ENCODE measurements at regions not wholly inside any gene's neighbourhood (a gene's known extent, or its start where the extent isn't known, plus 50 kb on each side); places are given as distances from the start of the nearest gene placed in this dataset.

DNA sequence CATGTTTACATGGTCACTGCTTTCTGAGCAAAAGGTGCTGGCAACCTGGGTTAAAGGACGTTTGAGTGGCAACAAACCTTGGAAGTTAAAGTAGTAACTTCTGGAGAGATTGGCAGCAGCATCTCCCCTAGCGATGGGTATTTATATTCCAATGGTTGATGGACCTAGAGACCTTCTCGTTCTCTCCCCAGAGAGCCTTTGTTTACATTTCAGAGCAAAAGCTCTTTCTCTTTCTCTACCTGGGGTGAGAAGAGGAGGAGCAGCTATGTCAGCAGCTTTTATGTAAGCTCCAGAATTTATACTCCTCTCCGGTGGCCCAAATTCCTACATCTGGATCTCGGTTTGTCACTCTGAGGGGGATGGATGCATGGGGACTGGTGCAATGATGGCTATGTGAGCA is 213.7 kb upstream of the ARL4C start:
- Histone ChIP-seq H3K9me3 (ENCODE audit: control insufficient read depth, insufficient read depth, low read depth, low read length) (no peaks in the 10 kb centered on the region), H3K27me3 (ENCODE audit: control insufficient read depth, insufficient read depth, low read length) (no peaks in the 10 kb centered on the region), H3K79me2 (ENCODE audit: control insufficient read depth, insufficient read depth, low read length) (no peaks in the 10 kb centered on the region), H3K4me1 (ENCODE audit: control insufficient read depth, extremely low read depth, insufficient read depth, low read length) (no peaks in the 10 kb centered on the region), H4K20me1 (ENCODE audit: control insufficient read depth, extremely low read depth, insufficient read depth, low read length) (no peaks in the 10 kb centered on the region), H3K4me3 (replicated peaks in 1 of 4; ENCODE audit: control extremely low read depth in 1 of 4, insufficient read depth in 1 of 4, low read depth in 3 of 4, low read length in 4 of 4) (no peak overlapping the region), H3K27ac (ENCODE audit: insufficient read depth, low read length) (no peak overlapping the region), H3K4me2 (ENCODE audit: extremely low read depth, insufficient read depth, low read length) (no peak overlapping the region), H3K36me3 (ENCODE audit: control insufficient read depth, insufficient read depth, low read length) (no peaks in the 10 kb centered on the region), H2AFZ (ENCODE audit: low read length) (no peak overlapping the region), H3K9ac (ENCODE audit: insufficient read depth, low read length) (no peak overlapping the region)
- no peak for DNase-seq (ENCODE audit: low read depth in 2 of 2)
- TF ChIP-seq EZH2 (IDR thresholded peaks at IDR 0.05; ENCODE audit: low read length, missing control alignments), result no peak
- TF ChIP-seq, protein P1, sequence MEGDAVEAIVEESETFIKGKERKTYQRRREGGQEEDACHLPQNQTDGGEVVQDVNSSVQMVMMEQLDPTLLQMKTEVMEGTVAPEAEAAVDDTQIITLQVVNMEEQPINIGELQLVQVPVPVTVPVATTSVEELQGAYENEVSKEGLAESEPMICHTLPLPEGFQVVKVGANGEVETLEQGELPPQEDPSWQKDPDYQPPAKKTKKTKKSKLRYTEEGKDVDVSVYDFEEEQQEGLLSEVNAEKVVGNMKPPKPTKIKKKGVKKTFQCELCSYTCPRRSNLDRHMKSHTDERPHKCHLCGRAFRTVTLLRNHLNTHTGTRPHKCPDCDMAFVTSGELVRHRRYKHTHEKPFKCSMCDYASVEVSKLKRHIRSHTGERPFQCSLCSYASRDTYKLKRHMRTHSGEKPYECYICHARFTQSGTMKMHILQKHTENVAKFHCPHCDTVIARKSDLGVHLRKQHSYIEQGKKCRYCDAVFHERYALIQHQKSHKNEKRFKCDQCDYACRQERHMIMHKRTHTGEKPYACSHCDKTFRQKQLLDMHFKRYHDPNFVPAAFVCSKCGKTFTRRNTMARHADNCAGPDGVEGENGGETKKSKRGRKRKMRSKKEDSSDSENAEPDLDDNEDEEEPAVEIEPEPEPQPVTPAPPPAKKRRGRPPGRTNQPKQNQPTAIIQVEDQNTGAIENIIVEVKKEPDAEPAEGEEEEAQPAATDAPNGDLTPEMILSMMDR (conservative IDR thresholded peaks at IDR 0.05 in 1 of 2, IDR thresholded peaks at IDR 0.05 in 1 of 2; ENCODE audit: low read depth in 1 of 2, low read length in 2 of 2), result no peak

DNA sequence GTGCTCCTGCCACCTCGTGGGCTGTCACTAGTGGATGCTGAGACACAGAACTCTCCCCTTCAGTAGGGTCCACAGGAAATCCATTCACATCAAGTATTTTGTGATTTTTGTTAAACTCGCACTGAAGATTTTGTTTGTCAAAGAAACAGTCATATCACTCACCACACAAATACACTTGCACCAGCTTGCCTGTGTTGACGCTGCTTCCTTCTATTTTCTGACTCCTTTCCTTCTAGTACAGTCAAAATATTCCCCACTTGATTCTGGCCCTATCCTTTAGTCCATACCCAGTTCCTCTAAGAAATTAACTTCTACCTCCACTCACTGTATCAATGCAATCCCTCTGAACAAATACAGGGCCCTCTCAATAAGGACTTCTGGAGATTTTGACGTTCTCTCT is 213.2 kb upstream of the ARL4C start:
- H3K4me2 ChIP-seq (ENCODE audit: extremely low read depth, insufficient read depth, low read length), result no peak overlapping the region
- no peak overlapping the region for H3K9ac ChIP-seq (ENCODE audit: insufficient read depth, low read length)
- H3K4me3 ChIP-seq (replicated peaks in 1 of 4; ENCODE audit: control extremely low read depth in 1 of 4, insufficient read depth in 1 of 4, low read depth in 3 of 4, low read length in 4 of 4), result no peak overlapping the region
- no peaks in the 10 kb centered on the region for H3K79me2 ChIP-seq (ENCODE audit: control insufficient read depth, insufficient read depth, low read length)
- no peaks in the 10 kb centered on the region for H3K27me3 ChIP-seq (ENCODE audit: control insufficient read depth, insufficient read depth, low read length)
- H3K9me3 ChIP-seq (ENCODE audit: control insufficient read depth, insufficient read depth, low read depth, low read length), result no peaks in the 10 kb centered on the region
- DNase-seq (ENCODE audit: low read depth in 2 of 2), result no peak
- no peaks in the 10 kb centered on the region for H3K4me1 ChIP-seq (ENCODE audit: control insufficient read depth, extremely low read depth, insufficient read depth, low read length)
- H3K36me3 ChIP-seq (ENCODE audit: control insufficient read depth, insufficient read depth, low read length), result no peaks in the 10 kb centered on the region
- no peaks in the 10 kb centered on the region for H4K20me1 ChIP-seq (ENCODE audit: control insufficient read depth, extremely low read depth, insufficient read depth, low read length)
- no peak overlapping the region for H2AFZ ChIP-seq (ENCODE audit: low read length)
- TF ChIP-seq, protein P1 (conservative IDR thresholded peaks at IDR 0.05 in 1 of 2, IDR thresholded peaks at IDR 0.05 in 1 of 2; ENCODE audit: low read depth in 1 of 2, low read length in 2 of 2), result no peak
- no peak for TF ChIP-seq EZH2 (IDR thresholded peaks at IDR 0.05; ENCODE audit: low read length, missing control alignments)
- H3K27ac ChIP-seq (ENCODE audit: insufficient read depth, low read length), result no peak overlapping the region

DNA sequence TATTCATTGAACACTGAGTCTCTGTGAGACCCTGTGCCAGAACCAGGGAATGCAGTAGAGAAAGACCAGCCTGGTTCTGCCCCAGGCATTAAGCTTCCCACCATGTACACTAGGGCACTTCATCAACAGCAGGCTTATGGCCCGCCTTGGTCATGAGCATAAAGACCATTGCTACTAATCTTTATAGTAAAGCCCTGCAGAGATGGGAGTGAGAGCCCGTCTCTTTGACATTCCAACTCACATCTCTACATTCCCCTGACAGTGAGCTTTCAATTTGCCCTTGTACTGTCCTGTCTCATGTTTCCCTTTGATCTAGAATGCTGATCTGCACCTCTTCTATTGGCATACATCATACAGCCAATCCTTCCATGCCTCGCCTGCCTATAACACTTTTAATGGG is 211.8 kb upstream of the ARL4C start:
- no peak overlapping the region for H3K27ac ChIP-seq (ENCODE audit: insufficient read depth, low read length)
- no peak overlapping the region for H3K4me2 ChIP-seq (ENCODE audit: extremely low read depth, insufficient read depth, low read length)
- no peaks in the 10 kb centered on the region for H3K27me3 ChIP-seq (ENCODE audit: control insufficient read depth, insufficient read depth, low read length)
- DNase-seq (ENCODE audit: low read depth in 2 of 2), result no peak
- no peak overlapping the region for H3K4me3 ChIP-seq (replicated peaks in 1 of 4; ENCODE audit: control extremely low read depth in 1 of 4, insufficient read depth in 1 of 4, low read depth in 3 of 4, low read length in 4 of 4)
- no peaks in the 10 kb centered on the region for H3K4me1 ChIP-seq (ENCODE audit: control insufficient read depth, extremely low read depth, insufficient read depth, low read length)
- no peaks in the 10 kb centered on the region for H3K79me2 ChIP-seq (ENCODE audit: control insufficient read depth, insufficient read depth, low read length)
- H3K36me3 ChIP-seq (ENCODE audit: control insufficient read depth, insufficient read depth, low read length), result no peaks in the 10 kb centered on the region
- TF ChIP-seq EZH2 (IDR thresholded peaks at IDR 0.05; ENCODE audit: low read length, missing control alignments), result no peak
- TF ChIP-seq, protein P1 (conservative IDR thresholded peaks at IDR 0.05 in 1 of 2, IDR thresholded peaks at IDR 0.05 in 1 of 2; ENCODE audit: low read depth in 1 of 2, low read length in 2 of 2), result no peak
- no peaks in the 10 kb centered on the region for H3K9me3 ChIP-seq (ENCODE audit: control insufficient read depth, insufficient read depth, low read depth, low read length)
- H2AFZ ChIP-seq (ENCODE audit: low read length), result no peak overlapping the region
- H3K9ac ChIP-seq (ENCODE audit: insufficient read depth, low read length), result no peak overlapping the region
- no peaks in the 10 kb centered on the region for H4K20me1 ChIP-seq (ENCODE audit: control insufficient read depth, extremely low read depth, insufficient read depth, low read length)
